B cell (primary cell): ENCODE measurements at regions not wholly inside any gene's neighbourhood (a gene's known extent, or its start where the extent isn't known, plus 50 kb on each side); places are given as distances from the start of the nearest gene placed in this dataset.

Experiments
- ATAC-seq: fragments of 200-7000 bp; cut with Tn5 transposase; one replicate; pipeline ENCODE4 v1.10.0; 2021; ENCODE audit warnings: low read depth, mild to moderate bottlenecking, moderate number of reproducible peaks, moderate library complexity
- CTCF ChIA-PET: fragments of 350-600 bp; sonication (Branson Sonifier 250); formaldehyde crosslinking; loops from one replicate; lab custom pipeline; 2021; ENCODE audit warnings: antibody characterized with exemption, inconsistent platforms; lab: Charles Lee
- POLR2A ChIA-PET: fragments of 350-600 bp; sonication (Branson Sonifier 250); formaldehyde crosslinking; loops from one replicate; lab custom pipeline; 2021; ENCODE audit warnings: antibody characterized with exemption; lab: Charles Lee
- DNase-seq: peaks from one replicate; pipeline ENCODE4 v3.0.0; 2013
- H2AFZ ChIP-seq: 2 replicates; pipeline ENCODE4 v1.6.1; 2012; ENCODE audit warnings: mild to moderate bottlenecking, low read depth, low read length; ENCODE audit not compliant: insufficient read depth, poor library complexity, severe bottlenecking
- H3K27ac ChIP-seq, 2 donors: 1 replicate in 1 of 2; 2 replicates in 1 of 2; pipeline ENCODE4 v1.5.1; 2012 to 2013; ENCODE audit warnings: low read length in 2 of 2, mild to moderate bottlenecking in 2 of 2, moderate library complexity in 1 of 2
- H3K27me3 ChIP-seq, 4 experiments: fragments of 200-600 bp in 1 of 4; sonication (generic) in 1 of 4; replicated peaks in 1 of 4; 1 replicate in 2 of 4; 2 replicates in 2 of 4; pipeline versions ENCODE4 v1.6.1 to v1.7.0; 2013 to 2016; ENCODE audit warnings: low read length in 3 of 4, mild to moderate bottlenecking in 2 of 4, mixed read lengths in 1 of 4, moderate library complexity in 1 of 4; ENCODE audit not compliant: insufficient read depth in 4 of 4, control insufficient read depth in 3 of 4; ENCODE audit errors: control extremely low read depth in 1 of 4
- H3K36me3 ChIP-seq, 2 experiments: replicated peaks in 1 of 2; 1 replicate in 1 of 2; 2 replicates in 1 of 2; pipeline versions ENCODE4 v1.6.1 to v1.7.1; 2013; ENCODE audit warnings: low read length in 1 of 2; ENCODE audit not compliant: insufficient read depth in 2 of 2, control insufficient read depth in 1 of 2; ENCODE audit errors: control extremely low read depth in 1 of 2, extremely low read depth in 1 of 2
- H3K4me1 ChIP-seq, 2 donors: fragments of 200-600 bp in 1 of 2; sonication (generic) in 1 of 2; 1 replicate in 1 of 2; 2 replicates in 1 of 2; pipeline versions ENCODE4 v1.5.1 to v1.6.1; 2013 to 2017; ENCODE audit warnings: low read length in 2 of 2; ENCODE audit not compliant: control insufficient read depth in 2 of 2, insufficient read depth in 2 of 2
- H3K4me2 ChIP-seq: replicated peaks from 2 replicates; pipeline ENCODE3; 2012; ENCODE audit warnings: mild to moderate bottlenecking, low read depth, low read length; ENCODE audit not compliant: poor library complexity, severe bottlenecking
- H3K4me3 ChIP-seq, 5 experiments: fragments of 200-600 bp in 1 of 5; sonication (generic) in 1 of 5; 1 replicate in 3 of 5; 2 replicates in 2 of 5; pipeline versions ENCODE4 v1.5.1 to v1.7.0; 2011 to 2016; ENCODE audit warnings: low read length in 4 of 5, mild to moderate bottlenecking in 4 of 5, low read depth in 2 of 5, control low read depth in 1 of 5, moderate library complexity in 1 of 5; ENCODE audit not compliant: insufficient read depth in 1 of 5; ENCODE audit errors: control extremely low read depth in 1 of 5, extremely low read depth in 1 of 5
- H3K79me2 ChIP-seq: fragments of 200-600 bp; sonication (generic); one replicate; pipeline ENCODE4 v1.6.0; 2016; ENCODE audit warnings: low read length; ENCODE audit not compliant: control insufficient read depth, insufficient read depth
- H3K9ac ChIP-seq: fragments of 200-600 bp; sonication (generic); 2 replicates; pipeline ENCODE4 v1.6.1; 2017; ENCODE audit warnings: mild to moderate bottlenecking, low read length, moderate library complexity
- H3K9me3 ChIP-seq, 3 donors: one replicate each; pipeline versions ENCODE4 v1.6.1 to v1.7.1; 2013; ENCODE audit warnings: low read length in 2 of 3; ENCODE audit not compliant: control insufficient read depth in 2 of 3, insufficient read depth in 1 of 3; ENCODE audit errors: control extremely low read depth in 1 of 3
- H4K20me1 ChIP-seq: 2 replicates; pipeline ENCODE4 v1.6.0; 2012; ENCODE audit warnings: mild to moderate bottlenecking, low read length; ENCODE audit not compliant: insufficient read depth, control insufficient read depth, poor library complexity, severe bottlenecking
- H3K27ac Mint-ChIP-seq: one replicate; pipeline ENCODE4 v1.8.0; 2021; ENCODE audit warnings: mixed read lengths
- H3K27me3 Mint-ChIP-seq: one replicate; pipeline ENCODE4 v1.8.0; 2021; ENCODE audit warnings: mixed read lengths
- H3K4me1 Mint-ChIP-seq: one replicate; pipeline ENCODE4 v1.8.0; 2021; ENCODE audit warnings: mixed read lengths
- H3K4me3 Mint-ChIP-seq: one replicate; pipeline ENCODE4 v1.8.0; 2021; ENCODE audit warnings: mixed read lengths
- H3K9me3 Mint-ChIP-seq: one replicate; pipeline ENCODE4 v1.8.0; 2022; ENCODE audit warnings: mixed read lengths; ENCODE audit not compliant: insufficient read depth
- CTCF ChIP-seq: fragments of 200-600 bp; IDR thresholded peaks from one replicate; pipeline ENCODE4 v1.8.0; 2022; ENCODE audit warnings: antibody characterized with exemption, mild to moderate bottlenecking
- EZH2 ChIP-seq: IDR thresholded peaks from 2 replicates; pipeline ENCODE4 v1.6.1; 2012; ENCODE audit warnings: borderline replicate concordance, low read depth, mild to moderate bottlenecking, moderate library complexity, low read length; ENCODE audit not compliant: insufficient read depth, poor library complexity, severe bottlenecking
- WGBS: methylation state at CpG from one replicate; pipeline ENCODE4 v1.1.5; 2013; ENCODE audit warnings: missing lambda C conversion rate; ENCODE audit not compliant: insufficient coverage; 5-methylcytosine and 5-hydroxymethylcytosine counted together
- intact Hi-C: fragments of 100-400 bp; cut with micrococcal nuclease; formaldehyde crosslinking; loops from one replicate; pipeline ENCODE4 v1.10.0; 2022

GRCh38 chr3:110016235-110016815 is 679.0 kb upstream of the DPPA4 start:
- Histone ChIP-seq H4K20me1 (no peaks in the 10 kb centered on the region), H3K79me2 (no peaks in the 10 kb centered on the region), H3K4me3 (no peak overlapping the region), H3K4me2 (no peak overlapping the region), H3K27me3 (no peaks in the 10 kb centered on the region), H3K9me3 (peaks cover 0 to 2% (median 0%) of the 10 kb centered on the region in 3 donors), H3K27ac (no peak overlapping the region), H3K4me1 (no peaks in the 10 kb centered on the region), H3K9ac (no peak overlapping the region), H2AFZ (no peak overlapping the region), H3K36me3 (no peaks in the 10 kb centered on the region)
- no peak for DNase-seq
- 80% methylated on average over 1 of the region's 3 CpGs for WGBS
- H3K4me1 Mint-ChIP-seq, result no peaks in the 10 kb centered on the region
- ChIA-PET CTCF (no interaction called here), POLR2A (no interaction called here)
- no peak overlapping the region for H3K27ac Mint-ChIP-seq
- no peaks in the 10 kb centered on the region for H3K27me3 Mint-ChIP-seq
- no peak for ATAC-seq
- intact Hi-C loops, result no loop called here
- H3K4me3 Mint-ChIP-seq, result no peak overlapping the region
- TF ChIP-seq EZH2 (no peak), CTCF (no peak)
- peaks cover 3% of the 10 kb centered on the region for H3K9me3 Mint-ChIP-seq

GRCh38 chr3:110017304-110017703 is 680.0 kb upstream of the DPPA4 start:
- H3K4me1 ChIP-seq, result no peaks in the 10 kb centered on the region
- Mint-ChIP-seq H3K4me1 (no peaks in the 10 kb centered on the region), H3K9me3 (peaks cover 6% of the 10 kb centered on the region), H3K27me3 (no peaks in the 10 kb centered on the region), H3K27ac (no peak overlapping the region), H3K4me3 (no peak overlapping the region)
- no peak for TF ChIP-seq EZH2
- TF ChIP-seq CTCF, result no peak
- H3K9me3 ChIP-seq, result peaks cover 0 to 2% (median 0%) of the 10 kb centered on the region in 3 donors
- no peak overlapping the region for H3K9ac ChIP-seq
- no peak overlapping the region for H3K4me2 ChIP-seq
- DNase-seq (no peak), ATAC-seq (no peak)
- intact Hi-C loops, result no loop called here
- no peak overlapping the region for H3K4me3 ChIP-seq
- ChIA-PET POLR2A (no interaction called here), CTCF (no interaction called here)
- no peaks in the 10 kb centered on the region for H3K79me2 ChIP-seq
- no peak overlapping the region for H3K27ac ChIP-seq
- no peak overlapping the region for H2AFZ ChIP-seq
- H3K27me3 ChIP-seq, result no peaks in the 10 kb centered on the region
- no peaks in the 10 kb centered on the region for H4K20me1 ChIP-seq
- H3K36me3 ChIP-seq, result no peaks in the 10 kb centered on the region
